KBM-7 (cell line): ENCODE measurements at regions not wholly inside any gene's neighbourhood (a gene's known extent, or its start where the extent isn't known, plus 50 kb on each side); places are given as distances from the start of the nearest gene placed in this dataset.
"Not testable (repeated sequence)": the region's sequence is repeated elsewhere in the genome, so short reads cannot be mapped to it uniquely, and the experiment has no call there.

ENCODE experiments used
- DNase-seq: peaks from one replicate; pipeline ENCODE4 v3.0.0-alpha.2; 2015
- in situ Hi-C: fragments of 300-500 bp; cut with MboI; formaldehyde crosslinking; loops from 2 replicates; pipeline ENCODE4 v1.14.3; 2020; ENCODE audit warnings: low sequenced_read_pairs, low pct_unique_long_range_greater_than_20kb, mixed read lengths

DNA sequence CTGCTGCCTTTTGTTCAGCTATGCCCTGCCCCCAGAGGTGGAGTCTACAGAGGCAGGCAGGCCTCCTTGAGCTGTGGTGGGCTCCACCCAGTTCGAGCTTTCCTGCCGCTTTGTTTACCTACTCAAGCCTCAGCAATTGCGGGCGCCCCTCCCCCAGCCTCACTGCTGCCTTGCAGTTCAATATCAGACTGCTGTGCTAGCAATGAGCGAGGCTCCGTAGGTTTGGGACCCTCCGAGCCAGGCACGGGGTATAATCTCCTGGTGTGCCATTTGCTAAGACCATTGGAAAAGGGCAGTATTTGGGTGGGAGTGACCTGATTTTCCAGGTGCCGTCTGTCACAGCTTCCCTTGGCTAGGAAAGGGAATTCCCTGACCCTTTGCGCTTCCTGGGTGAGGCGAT, 51.9 kb downstream of the DIPK2A start:
- in situ Hi-C loops, DNase-seq: not testable (repeated sequence)

GRCh38 chr3:144028798-144029411, 57.3 kb downstream of the DIPK2A start:
- peak; percentile 71 for DNase-seq

GRCh38 chr3:144029769-144030168, 58.1 kb downstream of the DIPK2A start:
- DNase-seq: no peak
- in situ Hi-C loops: no loop called here

More at GRCh38 chr3:144028798-144029411, 57.3 kb downstream of the DIPK2A start:
- in situ Hi-C loops: no loop called here

GRCh38 chr3:144031938-144032337, 60.3 kb downstream of the DIPK2A start:
- in situ Hi-C loops: no loop called here
- DNase-seq: no peak

DNA sequence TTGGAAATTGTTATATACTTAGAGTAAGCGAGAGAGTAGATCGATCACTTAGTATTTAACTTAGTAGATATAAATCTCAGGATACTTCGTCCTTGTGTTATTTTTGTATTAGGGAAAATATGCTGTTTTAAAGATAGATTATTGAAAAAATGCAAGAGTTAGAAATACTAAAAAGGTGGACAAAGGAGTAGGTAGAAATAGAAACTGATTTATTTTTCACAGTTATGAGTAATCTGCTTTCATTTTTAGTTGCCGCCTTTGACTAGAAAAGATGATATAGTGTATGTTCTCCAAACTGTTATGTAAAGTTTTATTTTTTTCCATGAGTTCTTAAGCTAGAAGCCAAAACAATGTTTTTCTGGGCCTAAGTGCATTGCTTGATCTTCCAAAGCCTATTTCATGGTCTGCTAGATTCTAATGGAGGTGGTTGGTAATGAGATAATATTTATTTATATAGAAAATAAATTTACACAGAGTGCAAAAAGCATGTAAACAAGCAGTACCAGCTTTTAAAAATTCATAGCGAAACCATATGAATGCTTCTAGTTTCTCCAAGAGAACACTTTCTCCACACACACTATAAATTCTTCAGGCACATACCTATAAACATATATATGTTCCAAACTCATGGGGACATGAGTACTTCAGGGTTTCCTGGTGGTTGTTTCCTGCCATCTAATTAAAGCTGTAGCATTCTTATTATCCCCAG, 61.1 kb downstream of the DIPK2A start:
- no peak for DNase-seq
- in situ Hi-C loops: no loop called here

GRCh38 chr3:144033240-144033589, 61.6 kb downstream of the DIPK2A start:
- in situ Hi-C loops: no loop called here
- DNase-seq: no peak

GRCh38 chr3:144033863-144034262, 62.2 kb downstream of the DIPK2A start:
- in situ Hi-C loops: no loop called here

DNA sequence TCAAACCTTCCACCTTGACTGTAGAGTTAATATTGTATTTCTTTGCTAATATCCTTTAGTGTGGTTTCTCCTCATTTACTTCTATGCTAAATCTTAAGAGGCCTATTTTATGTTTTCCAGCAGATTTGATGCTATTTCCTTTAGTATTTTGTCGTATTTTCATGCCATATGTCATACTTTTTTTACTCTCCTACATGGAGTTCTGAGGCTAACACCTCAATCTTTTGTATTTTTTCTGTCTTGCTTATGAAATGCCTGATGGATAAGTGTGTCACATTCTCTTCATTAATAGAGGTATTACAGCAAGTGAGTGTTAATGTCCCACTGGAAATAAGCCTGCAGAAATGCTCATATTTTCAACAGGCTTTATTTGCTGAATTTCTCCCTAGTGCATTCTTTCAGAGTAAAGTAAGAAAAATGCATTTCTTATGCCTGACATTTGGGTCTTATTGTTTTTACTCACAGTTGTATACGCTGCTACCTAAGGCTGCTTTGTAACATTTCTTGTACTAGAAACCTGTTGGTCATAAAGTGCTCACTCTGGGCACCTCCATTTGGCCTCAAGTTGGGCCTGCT, 63.2 kb downstream of the DIPK2A start:
- DNase-seq: no peak
- in situ Hi-C loops: no loop called here

More at GRCh38 chr3:144033863-144034262, 62.2 kb downstream of the DIPK2A start:
- DNase-seq: no peak

DNA sequence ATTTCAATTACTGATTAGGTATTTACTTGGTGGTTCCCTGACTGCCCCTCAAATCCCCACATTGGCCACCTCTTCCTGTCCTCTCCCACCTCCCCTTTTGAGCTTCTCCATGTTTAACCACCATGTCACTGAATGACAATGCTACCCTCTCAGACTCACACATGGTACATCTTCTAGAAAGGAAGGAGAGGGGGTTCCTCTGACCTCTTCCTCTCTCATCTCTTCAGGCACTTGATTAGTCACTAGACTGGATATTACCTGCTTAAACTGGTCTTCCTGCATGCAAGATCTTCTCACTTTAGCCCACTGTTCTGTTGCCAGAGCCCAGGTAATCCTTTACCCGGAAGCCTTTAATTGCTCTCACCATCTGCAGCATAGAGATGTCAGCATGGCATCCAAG, 64.9 kb downstream of the DIPK2A start:
- in situ Hi-C loops: no loop called here

GRCh38 chr3:144039661-144040060, 68.0 kb downstream of the DIPK2A start:
- no peak for DNase-seq
- in situ Hi-C loops: no loop called here

More for the DNA sequence above, 64.9 kb downstream of the DIPK2A start:
- no peak for DNase-seq

DNA sequence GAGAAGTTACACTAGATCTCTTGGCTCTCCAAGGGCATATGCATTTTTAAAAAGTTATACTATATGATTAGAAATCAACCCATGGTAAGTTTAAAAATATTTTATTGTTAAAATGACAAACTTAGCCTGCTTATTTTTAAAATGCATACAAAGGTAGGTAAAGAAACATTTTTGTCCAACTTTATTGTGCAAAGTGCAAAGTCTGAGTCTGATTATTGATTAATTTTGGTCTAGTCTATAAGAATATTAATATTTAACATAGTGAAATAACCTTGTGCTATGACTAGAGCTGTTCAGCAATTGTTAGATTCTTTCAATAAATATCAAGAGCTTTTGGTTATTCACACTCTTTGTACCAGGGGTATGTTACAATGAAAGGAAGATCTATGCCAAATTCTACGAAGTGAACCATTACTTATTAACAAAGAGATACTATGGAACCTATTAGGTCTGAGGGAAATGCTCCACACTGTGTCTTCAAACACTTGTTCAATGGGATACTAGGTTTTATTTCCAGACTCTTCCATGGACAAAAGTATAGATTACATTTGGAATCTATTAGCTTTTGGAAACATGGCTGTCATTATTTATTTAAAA, 70.4 kb downstream of the DIPK2A start:
- no peak for DNase-seq
- in situ Hi-C loops: no loop called here

- DNase-seq: no peak
- in situ Hi-C loops: no loop called here
These were observed 74.1 kb downstream of the DIPK2A start for GRCh38 chr3:144045766-144046165.

- in situ Hi-C loops: no loop called here
- DNase-seq: no peak
These were observed 77.8 kb downstream of the DIPK2A start for GRCh38 chr3:144049374-144049773.

GRCh38 chr3:144051211-144051610, 79.6 kb downstream of the DIPK2A start:
- in situ Hi-C loops: no loop called here
- no peak for DNase-seq

- DNase-seq: no peak
- in situ Hi-C loops: no loop called here
These were observed 80.7 kb downstream of the DIPK2A start for GRCh38 chr3:144052275-144052674.

DNA sequence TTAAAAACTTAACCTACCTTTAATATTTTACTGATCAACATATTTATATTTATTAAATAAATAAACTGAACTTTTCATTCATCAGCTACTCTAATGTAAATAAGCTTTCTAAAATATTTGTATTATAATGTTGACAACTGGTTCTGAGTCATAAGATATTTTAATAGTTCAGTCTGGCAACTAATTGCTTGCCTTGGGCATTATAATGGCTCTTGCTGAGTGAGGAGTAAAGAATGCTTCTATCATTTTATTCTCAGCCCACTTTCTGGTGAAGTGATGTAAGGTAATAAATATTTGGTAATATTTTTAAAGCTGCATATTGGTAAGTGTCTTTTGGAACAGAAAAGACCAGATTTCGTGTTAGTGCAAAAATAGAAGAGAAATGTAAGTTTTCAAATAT, 81.5 kb downstream of the DIPK2A start:
- in situ Hi-C loops: no loop called here

DNA sequence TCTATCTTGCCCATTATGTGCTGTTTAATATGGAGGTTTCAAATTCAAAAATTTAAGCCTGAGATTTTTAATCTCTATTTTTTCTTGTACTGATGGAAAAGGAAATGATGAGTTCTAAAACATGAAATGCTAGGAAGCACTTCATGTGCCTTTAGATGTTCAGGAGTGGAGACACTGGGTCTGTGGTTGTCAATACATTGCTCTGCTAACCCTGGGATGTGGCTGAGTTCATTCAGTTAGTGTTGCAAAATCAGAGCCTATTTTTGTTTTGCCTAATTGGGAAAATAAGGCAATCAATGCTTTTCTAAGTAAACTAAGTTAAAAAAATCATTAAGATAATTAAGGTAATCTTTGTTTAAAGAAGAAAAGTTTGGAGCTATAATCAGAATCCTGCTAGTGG, 83.1 kb downstream of the DIPK2A start:
- in situ Hi-C loops: no loop called here
- DNase-seq: no peak

More for the DNA sequence above, 81.5 kb downstream of the DIPK2A start:
- no peak for DNase-seq

GRCh38 chr3:144055604-144056003, 84.0 kb downstream of the DIPK2A start:
- DNase-seq: no peak
- in situ Hi-C loops: no loop called here

GRCh38 chr3:144058713-144059112, 87.1 kb downstream of the DIPK2A start:
- no peak for DNase-seq
- in situ Hi-C loops: no loop called here

GRCh38 chr3:144059481-144059880, 87.9 kb downstream of the DIPK2A start:
- DNase-seq: no peak
- in situ Hi-C loops: no loop called here
